Heart left ventricle (tissue), 13 donors: ENCODE measurements at regions not wholly inside any gene's neighbourhood (a gene's known extent, or its start where the extent isn't known, plus 50 kb on each side); places are given as distances from the start of the nearest gene placed in this dataset.

Experiments
- POLR2A ChIP-seq, 2 donors: fragments of 450-650 bp; IDR thresholded peaks; one replicate each; pipeline ENCODE4 v1.6.1; 2017; ENCODE audit warnings: antibody characterized with exemption in 2 of 2, mild to moderate bottlenecking in 2 of 2, moderate library complexity in 2 of 2
- TF ChIP-seq, protein P1 (sequence below), 12 donors: fragments of 200-600 bp; sonication (generic) in 4 of 12; IDR thresholded peaks; one replicate each; pipeline versions ENCODE4 v1.5.0 to v1.8.0; 2018 to 2022; ENCODE audit warnings: antibody characterized with exemption in 12 of 12, mild to moderate bottlenecking in 5 of 12
- donor health status: ischemic (EF 13 %, LVEDD 7.1; RV severe dilation, severe dysfunction).
- donor health status: DM: no; HTN: yes; CAD: no.
- donor health status: DM: no; HTN: no; CAD: no.
- donor health status: ischemic (EF 25% LVEDD 6.9; RV normal size, moderate dysfunction).
- donor health status: ischemic (EF 25% LVEDD 5.7; RV mildly dilated, moderate dysfunction).
- donor health status: ischemic (EF 35%, LVEDD 5.7; RV mildly dilated, moderate dysfunction).
- donor health status: nonischemic (EF 11% LVEDD 7.7; RV severe dilation, severe dysfunction).
- donor health status: DM: yes; HTN: yes; CAD: no.
- donor health status: PGD.
- donor health status: ischemic (EF 29% LVEDD 5.4; RV normal size, mild dysfunction).
- donor health status: nonischemic (EF 23%, LVEDD 6.1; RV moderate dilation, normal function).

DNA sequence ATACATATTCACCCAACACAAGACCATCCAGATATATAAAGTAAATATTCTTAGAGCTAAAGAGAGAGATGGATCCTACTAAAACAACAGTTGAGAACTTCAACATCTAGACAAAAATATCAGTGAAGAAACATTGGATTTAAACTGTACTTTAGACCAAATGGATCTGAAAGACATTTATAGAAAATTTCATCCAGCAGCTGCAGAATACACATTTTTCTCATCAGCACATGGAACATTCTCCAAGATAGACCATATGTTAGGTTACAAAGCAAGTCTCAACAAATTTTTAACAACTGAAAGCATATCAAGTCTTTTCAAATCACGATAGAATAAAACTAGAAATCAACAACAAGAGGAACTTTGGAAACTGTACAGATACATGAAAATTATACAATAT, 369.0 kb upstream of the CCDC54 start:
- TF ChIP-seq, protein P1, sequence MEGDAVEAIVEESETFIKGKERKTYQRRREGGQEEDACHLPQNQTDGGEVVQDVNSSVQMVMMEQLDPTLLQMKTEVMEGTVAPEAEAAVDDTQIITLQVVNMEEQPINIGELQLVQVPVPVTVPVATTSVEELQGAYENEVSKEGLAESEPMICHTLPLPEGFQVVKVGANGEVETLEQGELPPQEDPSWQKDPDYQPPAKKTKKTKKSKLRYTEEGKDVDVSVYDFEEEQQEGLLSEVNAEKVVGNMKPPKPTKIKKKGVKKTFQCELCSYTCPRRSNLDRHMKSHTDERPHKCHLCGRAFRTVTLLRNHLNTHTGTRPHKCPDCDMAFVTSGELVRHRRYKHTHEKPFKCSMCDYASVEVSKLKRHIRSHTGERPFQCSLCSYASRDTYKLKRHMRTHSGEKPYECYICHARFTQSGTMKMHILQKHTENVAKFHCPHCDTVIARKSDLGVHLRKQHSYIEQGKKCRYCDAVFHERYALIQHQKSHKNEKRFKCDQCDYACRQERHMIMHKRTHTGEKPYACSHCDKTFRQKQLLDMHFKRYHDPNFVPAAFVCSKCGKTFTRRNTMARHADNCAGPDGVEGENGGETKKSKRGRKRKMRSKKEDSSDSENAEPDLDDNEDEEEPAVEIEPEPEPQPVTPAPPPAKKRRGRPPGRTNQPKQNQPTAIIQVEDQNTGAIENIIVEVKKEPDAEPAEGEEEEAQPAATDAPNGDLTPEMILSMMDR (IDR thresholded peaks at IDR 0.05), result no peak
- no peak for TF ChIP-seq POLR2A (IDR thresholded peaks at IDR 0.05)
